Activated naive CD4-positive, alpha-beta T cell treated with Interleukin-2 at 50 U/mL for 16 hours (primary cell): ENCODE measurements at regions not wholly inside any gene's neighbourhood (a gene's known extent, or its start where the extent isn't known, plus 50 kb on each side); places are given as distances from the start of the nearest gene placed in this dataset.

Experiments used
- DNase-seq: peaks from one replicate; pipeline ENCODE4 v3.0.0-alpha.2; 2020

DNA sequence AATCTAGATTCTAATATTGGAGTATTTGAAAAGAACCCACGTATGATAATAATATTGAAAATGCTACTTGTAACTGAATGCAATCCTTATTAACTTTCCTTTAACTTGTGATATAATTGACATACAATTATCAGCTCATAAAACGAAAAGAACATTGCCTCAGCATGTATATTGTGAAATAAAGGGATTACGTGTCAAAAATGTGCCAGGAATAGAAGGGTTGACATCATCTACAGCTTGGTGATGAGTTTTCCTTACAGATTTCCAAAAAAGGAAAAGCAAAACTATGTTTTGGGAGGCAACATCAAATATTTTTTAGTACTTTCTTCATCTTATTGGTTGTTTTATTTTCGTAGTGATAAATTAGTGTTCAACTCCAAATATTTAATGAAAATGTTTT, 266.0 kb upstream of the PTGER4 start:
- DNase-seq: no peak

DNA sequence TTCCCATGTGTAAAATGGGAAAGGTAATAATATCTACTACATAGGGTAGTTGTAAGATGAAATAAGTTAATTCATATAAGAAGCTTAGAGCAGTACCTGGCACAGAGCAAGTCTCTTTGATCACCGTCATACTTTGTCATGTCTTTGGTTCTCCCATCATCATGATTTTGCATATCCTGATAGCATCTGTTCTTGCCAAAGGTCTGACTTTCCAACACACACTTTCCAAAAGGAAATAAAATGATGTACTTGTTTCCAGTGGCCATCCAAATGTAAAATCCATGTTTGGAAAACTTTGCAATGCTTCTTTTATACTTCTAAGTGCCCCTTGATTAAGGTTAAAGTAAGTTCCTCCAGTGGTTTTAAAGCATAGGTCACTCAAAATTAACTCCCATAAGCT, 266.9 kb upstream of the PTGER4 start:
- no peak for DNase-seq

DNA sequence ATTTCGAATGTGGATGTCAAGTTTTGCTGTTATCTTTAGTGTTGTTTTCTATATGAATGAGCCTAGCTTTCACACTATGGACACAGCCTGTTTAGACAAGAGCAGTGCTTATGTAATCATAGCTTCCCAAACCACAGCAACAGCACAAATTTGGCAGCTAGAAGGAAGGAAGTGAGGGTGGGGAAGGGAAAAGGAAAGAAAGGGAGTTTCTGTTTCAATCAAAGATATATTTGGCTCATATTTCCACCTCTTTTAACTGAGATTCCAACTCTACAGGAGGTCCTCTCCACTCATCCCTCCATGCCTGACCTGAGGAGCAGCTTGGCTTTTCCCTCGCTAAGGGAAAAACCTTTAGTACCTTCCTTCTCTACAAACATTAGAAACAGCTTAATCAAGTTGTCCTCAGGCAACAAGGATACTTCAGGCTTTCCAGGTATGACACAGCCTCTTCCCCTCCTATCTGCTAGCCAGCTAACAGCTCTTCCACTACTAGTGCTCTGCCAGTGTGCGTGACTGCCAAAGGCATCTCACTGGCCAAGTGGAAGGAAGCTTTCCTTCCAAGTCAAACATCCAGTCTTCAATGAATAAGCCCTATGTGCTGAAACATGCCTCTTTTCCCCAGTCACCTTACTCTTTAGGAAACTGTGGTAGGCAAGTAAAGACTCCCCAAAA, 268.6 kb upstream of the PTGER4 start:
- DNase-seq: no peak

DNA sequence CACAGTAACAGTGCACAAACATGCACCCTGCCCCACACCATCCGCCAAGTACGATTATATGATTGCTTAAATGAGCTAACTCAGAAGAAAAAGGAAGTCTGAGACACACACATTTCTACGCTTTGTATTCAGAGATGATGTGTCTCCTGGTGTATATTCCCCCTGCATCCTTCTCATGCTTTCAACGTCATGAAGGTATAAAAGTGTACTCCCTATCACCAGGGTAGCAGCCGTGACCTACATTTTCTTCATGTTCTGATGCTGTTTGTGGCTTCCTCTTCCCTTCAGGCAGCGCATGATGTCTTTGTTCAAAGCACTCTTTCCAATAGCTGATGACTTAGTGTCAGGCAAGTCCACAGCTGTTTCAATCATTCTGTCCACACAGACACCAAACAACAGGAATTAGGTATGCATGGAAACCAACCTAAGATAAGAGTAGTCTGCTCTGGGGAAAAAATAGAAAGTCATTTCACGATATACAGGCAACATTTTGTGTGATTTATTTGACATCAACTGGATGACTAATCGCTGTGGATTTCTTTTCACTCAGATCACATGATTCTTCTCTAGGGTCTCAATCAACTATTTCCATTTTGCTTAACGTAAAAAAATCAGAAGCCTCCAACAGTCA, 269.4 kb upstream of the PTGER4 start:
- DNase-seq: peak; percentile 73

DNA sequence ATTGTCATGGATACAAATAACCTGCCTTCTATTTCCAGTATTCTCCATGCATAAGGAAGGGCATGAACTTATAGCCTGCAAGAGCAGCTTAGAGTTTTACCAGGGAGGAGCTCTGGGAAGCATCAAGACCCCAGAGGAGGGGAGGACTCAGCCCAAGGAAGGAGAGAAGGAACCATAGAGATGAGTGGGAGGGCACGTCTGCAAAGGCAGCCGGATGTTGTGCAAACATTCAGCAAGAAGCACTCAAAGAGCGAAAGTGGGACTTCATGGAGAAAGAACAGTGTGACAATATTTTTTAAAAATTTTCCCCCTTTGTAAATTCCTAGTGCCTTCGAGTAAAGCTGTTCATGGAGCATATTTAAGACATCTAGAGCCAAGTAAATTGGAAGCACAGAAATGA, 270.1 kb upstream of the PTGER4 start:
- peak; percentile 27 for DNase-seq

DNA sequence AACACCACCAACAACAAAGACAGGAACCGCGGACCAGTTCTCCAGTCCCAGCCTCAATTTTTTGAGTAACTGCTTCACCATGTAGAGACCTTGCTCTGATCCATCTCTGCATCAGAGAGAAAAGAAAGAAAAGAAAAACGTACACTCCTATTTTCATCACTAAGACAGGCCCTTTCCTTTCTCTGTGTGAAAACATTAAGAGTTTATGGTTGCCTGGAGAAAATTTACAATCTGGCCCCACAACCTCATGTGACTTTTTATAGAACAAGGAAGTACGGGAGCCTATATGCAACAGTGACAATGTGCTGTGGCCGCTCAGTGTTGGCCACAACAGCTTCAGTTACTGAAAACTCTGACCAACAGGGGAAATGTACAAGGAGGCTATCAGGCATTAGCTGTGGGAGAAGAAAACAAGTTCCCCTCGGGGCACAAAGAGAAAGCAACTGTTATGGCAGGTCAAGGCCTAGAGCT, 272.9 kb upstream of the PTGER4 start:
- DNase-seq: peak; percentile 11

DNA sequence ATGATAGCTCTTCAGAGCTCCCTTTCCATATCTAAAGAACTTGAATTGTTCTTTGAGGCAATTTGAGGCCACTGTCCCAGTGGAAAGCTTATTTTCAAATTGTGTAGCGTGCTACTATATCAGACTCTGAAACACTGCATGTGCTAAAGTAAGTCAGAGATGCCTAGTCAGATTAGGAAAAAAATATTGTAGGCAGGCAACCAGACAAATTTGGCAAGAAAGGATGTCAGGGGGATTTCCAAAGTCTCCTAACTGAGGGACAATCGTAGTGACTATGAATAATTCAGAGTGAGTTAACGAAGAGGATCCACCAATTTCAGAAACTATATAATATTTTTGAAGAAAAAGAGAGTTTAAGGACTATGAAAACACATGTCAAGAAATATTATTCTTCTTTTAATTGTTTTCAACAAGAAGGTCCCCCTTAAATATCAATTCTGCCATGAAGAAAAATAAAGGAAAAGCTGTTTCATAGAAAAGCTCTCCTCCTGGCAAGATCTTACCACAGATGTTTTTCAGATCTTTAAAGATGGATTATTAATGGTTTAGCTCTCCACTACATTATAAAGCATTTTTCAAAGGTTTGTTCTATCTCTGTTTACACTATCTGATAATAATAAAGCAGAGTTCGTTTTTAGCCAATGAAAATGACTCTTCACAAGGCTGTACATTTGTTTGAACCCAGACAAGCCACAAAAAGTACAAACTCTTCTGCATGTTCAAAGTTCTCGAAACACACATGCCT, 273.5 kb upstream of the PTGER4 start:
- DNase-seq: no peak

DNA sequence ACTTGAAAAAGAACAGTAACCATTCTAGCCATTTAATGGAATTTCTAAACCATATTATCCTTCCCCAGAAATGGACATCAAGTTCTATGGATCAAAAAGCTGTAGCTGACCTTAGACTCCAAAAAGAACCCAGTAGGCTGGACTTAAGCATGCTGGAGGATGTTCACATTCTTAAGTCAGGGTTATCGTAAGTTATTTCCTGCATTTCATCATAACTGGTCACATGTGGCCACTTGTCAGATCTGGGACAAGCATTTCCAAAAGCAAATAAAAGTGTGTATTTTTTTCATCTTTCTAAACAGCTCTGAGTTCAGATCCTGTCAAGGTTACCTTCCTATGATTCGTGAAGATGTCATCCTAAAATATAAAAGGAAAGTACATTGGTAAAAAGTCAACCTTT, 274.5 kb upstream of the PTGER4 start:
- no peak for DNase-seq

DNA sequence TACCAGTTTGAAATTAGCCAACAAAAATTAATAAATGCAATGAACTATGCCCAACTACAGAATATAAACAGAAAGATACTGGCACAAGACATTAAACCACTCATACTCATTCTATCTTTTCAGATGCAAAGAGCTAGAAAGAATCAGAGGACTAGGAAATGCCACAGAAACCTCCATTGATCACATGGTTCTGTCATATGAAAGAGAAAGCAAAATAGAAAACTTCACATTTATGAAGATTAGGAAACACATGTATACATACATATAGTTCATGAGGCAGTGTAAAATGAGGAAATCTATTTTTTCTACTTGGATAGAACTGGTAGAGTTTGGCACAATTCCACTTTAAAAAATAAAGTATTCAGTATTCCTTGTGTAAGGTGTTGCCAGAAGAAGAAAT, 275.1 kb upstream of the PTGER4 start:
- no peak for DNase-seq

DNA sequence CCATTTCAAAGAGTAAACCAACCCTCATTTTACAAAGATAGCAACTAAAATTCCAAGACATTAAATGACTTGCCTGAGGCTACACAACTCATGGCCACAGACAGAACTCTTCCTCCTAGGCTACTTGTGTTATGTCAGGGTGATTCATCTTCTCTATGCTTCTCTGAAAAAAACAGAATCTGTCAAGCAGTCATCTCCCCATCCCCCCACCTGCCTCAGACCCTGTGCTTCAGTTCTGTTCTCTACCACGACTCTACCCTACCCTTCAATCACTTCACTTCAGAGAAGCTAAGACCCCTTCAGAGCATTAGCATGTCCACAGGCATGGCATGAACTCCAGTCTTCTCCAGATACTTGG, 277.7 kb upstream of the PTGER4 start:
- peak; percentile 50 for DNase-seq

DNA sequence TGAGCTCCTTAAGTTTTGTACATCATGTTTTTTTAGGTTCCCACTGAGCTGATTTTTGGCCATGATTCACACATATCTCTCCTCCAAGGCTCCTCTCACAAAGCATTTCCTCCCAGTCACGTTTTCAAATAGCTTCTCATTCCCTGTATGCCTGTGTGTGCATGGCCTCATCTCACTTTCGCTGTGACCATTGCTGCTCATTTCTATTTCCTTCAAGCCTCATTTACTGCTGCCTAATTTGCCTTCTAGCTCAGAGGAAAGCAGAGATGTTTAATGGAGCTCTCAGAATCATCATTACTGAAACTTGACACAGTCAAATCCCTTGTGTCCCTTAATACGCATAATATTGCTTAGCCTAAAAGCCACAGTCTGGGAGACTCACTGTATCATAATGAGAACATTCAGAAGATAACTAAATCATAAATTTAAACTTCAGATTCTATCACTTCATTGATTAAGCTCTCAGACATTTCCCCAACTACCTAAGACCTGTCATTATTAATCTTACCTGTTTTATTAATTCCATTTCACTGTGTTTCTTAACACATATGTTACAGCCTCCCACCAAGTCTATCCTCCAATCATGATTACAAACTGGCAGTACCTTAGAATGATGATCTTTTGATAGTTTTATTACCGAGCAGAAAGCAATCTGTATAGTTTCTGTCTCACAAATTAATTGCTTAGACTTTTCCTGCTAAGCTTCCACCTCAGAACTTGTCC, 278.3 kb upstream of the PTGER4 start:
- no peak for DNase-seq

DNA sequence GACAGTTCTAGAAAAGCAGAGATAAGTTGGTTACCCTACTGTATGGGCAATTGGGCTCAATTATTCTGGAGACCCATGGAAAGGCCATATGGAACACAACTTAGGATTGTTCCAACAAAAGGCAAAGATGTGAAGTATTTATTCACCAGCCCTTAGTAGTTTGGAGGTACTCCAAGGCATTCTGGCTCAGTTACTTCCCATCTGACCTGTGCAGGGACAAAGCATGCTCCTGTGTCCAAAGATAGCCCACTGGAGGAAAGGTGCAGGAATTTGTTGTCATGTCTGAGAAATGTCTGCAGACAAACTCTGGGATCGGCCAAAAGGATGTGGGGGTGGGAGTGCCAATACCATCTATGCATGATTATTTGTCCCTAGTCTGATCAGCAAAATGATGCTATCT, 279.5 kb upstream of the PTGER4 start:
- no peak for DNase-seq

DNA sequence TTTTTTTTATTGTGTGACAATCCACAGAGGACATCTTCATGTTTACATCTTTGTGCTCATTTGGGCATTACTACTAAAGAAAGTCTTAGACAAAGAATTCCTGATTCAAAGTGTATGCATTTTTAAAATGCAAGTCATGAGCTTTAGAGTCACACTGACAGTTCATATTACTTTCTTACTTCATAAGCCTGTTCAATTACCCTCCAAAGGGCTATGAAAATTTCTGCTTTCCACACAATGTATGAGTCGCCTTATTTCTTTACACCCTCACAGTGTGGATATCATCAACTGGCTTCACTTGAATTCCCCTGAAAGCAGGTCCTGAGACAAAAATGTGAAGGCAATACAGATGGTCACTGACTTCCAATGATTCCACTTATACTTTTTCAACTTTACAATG, 280.4 kb upstream of the PTGER4 start:
- no peak for DNase-seq

DNA sequence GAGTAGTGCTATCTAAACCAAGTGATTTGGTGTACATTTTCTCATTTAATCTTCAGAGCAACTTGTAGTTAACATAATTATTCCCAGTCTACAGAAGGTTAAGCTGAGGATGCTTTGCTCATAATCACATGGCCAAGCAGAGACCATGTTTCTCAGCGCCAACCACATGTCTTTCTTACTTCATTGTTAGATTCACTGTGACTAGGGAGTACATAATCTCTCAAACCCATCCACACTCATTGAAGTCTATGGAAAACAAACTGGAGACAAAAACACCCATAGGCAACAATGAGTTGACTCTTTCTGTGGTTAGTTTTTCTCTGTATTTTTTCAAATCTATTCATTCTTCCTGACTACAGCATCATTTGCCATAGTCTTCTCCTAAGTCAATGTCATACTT, 281.7 kb upstream of the PTGER4 start:
- no peak for DNase-seq

DNA sequence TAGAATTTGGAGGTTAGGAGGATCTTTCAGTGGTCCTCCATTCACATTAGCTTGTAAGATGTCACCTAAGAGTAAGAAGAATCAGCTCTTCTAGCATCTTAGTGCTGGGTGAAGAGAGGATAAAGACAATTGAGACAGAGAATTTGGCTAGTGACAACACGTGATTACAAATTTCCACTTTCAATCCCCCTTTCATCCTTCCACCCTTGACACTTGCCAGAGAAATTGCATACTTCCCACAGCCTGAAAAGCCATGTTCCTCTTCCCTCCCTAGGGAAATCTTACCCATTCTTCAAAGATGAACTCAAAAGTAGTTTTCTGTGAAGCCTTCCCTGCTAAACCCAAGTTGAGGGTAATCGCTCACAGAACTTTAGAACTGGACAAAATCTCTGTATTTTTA, 282.6 kb upstream of the PTGER4 start:
- no peak for DNase-seq

DNA sequence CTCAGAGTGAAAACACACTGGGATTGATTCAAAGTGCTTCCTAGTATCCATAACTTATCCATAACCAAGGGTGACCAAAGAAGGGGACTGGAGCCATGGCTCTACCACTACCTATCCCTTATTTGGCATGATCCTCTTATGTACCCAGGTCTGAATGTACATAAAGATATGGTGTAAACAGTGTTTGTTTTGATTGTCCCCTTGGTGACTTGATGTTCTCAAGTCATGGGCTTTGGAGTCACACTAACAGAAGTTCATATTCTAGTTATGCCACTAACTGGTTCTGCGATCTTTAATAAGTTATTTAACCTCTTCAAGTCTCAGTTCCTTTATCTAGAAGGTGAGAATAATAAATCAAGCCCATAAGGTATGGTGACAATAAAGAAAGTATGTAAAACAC, 283.4 kb upstream of the PTGER4 start:
- DNase-seq: no peak

DNA sequence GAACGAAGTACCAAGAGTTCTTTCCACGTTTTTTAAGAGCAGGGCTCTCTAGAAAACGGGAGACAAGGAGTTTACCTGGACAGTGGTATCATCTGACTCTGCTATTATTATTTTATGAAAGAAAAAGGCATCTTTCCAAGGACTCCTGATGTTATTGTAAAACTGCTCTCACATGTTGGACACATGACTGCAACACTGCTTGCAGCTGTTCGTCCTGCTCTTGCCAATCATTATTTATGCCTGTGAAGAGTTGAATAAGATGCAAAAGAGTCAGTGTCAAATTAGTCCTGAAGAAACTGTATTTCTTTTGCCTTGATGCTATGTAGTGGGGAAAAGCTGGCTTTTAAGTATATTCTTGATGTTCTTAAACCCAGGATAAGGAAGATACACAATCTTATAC, 284.5 kb upstream of the PTGER4 start:
- DNase-seq: no peak

DNA sequence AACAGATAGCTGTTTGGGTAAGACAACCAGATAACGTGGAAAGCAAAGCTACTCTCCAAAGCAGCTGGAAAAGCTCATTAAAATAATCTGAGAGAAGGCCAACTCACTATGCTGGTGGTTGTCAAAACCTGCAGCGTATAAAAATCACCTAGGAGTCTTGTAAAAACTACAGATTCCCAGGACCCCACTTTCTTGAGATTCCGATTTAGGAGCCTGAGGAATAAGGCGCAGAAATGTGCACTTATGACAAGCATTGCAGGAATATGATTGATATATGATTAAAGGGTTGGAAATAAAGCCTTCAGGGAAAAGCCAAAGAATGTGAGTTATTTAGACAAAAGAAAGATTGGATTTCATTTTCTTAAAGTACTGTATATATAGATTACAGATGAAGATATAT, 285.0 kb upstream of the PTGER4 start:
- DNase-seq: no peak

DNA sequence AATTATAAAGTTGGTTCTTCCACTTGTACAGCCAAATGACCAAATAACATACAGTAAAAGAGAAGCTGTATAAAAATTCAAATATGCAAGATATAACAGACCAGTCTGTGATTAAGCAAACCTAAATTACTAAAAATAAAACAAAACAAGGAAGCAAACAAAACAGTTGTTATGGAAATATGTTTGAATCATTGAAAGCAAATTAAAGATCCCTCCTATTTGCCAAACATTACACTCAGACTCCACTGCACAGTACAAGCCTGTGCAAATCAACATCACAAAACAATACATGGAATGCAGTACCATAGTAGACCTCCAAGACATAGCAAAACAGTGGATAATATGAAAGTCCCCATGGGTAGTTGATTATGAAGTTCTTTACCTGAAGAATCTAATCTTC, 288.1 kb upstream of the PTGER4 start:
- no peak for DNase-seq

DNA sequence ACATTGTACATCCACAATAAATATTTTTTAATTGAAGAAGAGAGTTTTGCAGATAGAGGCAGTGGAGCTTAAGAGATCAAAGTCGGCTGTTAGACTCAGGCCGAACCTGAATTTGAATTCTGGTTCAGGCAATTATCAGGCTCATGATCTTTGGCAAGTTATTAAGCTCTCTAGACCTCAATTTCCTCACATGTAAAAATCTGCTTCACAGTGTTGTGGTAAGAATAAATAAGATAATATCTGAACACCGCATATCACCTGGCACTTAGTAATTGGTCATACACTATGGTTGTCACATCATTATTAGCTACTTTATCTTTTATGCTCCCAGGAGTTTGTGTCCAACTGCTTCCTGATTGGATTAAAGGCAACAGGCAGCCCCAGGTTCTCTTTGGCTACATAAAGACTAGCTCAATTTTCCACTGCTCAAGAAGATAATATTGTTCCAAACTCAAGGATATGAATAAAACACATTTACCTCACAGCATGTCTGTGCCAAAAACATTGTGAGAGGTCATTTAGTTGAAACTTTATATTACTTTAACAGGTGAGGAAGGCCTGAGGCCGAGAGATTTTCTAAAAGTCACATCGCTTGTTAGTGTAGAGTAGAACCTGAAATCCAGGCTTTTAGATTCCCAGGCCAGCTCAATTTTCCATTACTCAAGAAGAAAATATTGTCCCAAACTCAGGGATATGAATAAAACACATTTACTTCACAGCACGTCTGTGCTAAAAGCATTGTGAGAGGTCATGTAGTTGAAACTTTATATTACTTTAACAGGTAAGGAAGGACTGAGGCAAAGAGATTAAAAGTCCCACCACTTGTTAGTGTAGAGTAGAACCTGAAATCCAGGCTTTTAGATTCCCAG, 289.2 kb upstream of the PTGER4 start:
- DNase-seq: no peak

DNA sequence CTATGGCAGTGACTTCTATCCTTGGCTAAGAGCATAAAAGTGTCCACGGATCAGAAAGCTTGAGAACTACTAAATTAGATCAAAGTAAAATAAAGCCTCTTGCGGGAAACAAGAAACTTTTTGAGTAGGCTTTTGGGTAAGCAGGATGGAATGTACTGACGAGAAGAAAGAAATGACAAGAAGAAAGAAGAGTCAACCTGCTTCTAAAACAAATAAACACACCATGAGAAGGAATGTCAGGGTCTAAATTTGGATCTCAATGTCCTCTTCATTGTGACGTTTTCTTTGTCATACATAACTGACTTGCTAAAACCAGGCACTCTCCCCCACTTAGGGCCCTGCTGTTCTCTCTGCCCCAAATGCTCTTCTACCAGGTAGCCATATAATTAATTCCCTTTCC, 290.1 kb upstream of the PTGER4 start:
- no peak for DNase-seq

DNA sequence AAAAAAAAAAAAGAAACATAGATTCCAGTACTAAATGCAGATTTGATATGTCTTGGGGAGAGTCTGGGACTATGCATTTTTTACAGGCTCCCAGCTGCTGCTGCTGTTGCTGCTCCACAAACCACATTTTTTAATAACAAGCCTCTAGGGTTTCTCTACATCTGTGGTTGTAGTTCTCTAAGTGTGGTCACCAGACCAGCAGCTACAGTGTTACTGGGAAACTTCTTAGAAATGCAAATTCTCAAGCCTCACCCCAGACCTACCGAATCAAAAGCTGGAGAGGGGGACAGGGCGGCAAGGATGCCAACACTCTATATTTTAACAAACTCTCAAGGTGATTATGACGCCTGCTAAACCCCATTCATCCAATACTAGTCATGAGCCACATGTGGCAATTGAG, 293.4 kb upstream of the PTGER4 start:
- peak; percentile 29 for DNase-seq

DNA sequence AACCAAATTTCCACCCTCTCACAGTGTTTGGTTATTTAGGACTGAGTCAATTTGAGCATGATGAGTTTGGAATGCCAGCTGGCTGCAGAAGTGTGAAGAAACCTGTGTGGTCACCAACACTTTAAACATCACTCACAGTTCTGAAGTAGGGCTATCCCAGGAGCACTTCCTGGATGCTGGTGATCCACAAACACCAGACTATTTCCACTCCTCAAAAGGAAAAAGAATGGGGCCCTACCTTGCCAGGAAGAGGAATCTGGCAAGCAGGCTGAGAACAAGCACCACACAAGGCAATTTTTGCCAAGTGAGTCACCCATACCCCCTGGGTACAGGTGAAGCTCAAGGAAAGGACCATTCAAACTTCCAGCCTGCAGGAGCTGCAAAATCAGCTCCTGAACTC, 294.2 kb upstream of the PTGER4 start:
- DNase-seq: no peak
